Heart right ventricle (tissue), 16 donors: ENCODE measurements at regions not wholly inside any gene's neighbourhood (a gene's known extent, or its start where the extent isn't known, plus 50 kb on each side); places are given as distances from the start of the nearest gene placed in this dataset.

Source experiments
- ATAC-seq, 8 donors: fragments of 200-7000 bp; cut with Tn5 transposase; one replicate each; pipeline ENCODE4 v1.9.1; 2020; ENCODE audit warnings: mild to moderate bottlenecking in 8 of 8, moderate library complexity in 8 of 8, moderate number of reproducible peaks in 1 of 8
- DNase-seq, 2 donors: peaks; one replicate each; pipeline ENCODE4 v3.0.0-alpha.2; 2020
- H3K27ac ChIP-seq, 10 donors: fragments of 200-600 bp; sonication (generic) in 2 of 10; one replicate each; pipeline versions ENCODE4 v1.5.0 to v1.8.0; 2020 to 2022; ENCODE audit warnings: mild to moderate bottlenecking in 3 of 10
- H3K27me3 ChIP-seq, 7 donors: fragments of 200-600 bp; one replicate each; pipeline ENCODE4 v1.8.0; 2021 to 2022; ENCODE audit warnings: mild to moderate bottlenecking in 2 of 7
- H3K36me3 ChIP-seq, 9 donors: fragments of 200-600 bp; sonication (generic) in 1 of 9; one replicate each; pipeline versions ENCODE4 v1.5.0 to v1.8.0; 2020 to 2022; ENCODE audit warnings: mild to moderate bottlenecking in 2 of 9
- H3K4me1 ChIP-seq, 9 donors: fragments of 200-600 bp; sonication (generic) in 1 of 9; one replicate each; pipeline versions ENCODE4 v1.5.0 to v1.8.0; 2020 to 2022; ENCODE audit warnings: mild to moderate bottlenecking in 4 of 9
- H3K4me3 ChIP-seq, 10 donors: fragments of 200-600 bp; sonication (generic) in 2 of 10; one replicate each; pipeline versions ENCODE4 v1.5.0 to v1.8.0; 2020 to 2022; ENCODE audit warnings: mild to moderate bottlenecking in 7 of 10, moderate library complexity in 2 of 10
- H3K9me3 ChIP-seq, 11 donors: fragments of 200-600 bp in 10 of 11; sonication (generic) in 2 of 11; one replicate each; pipeline versions ENCODE4 v1.5.0 to v1.8.0; 2013 to 2022; ENCODE audit warnings: mild to moderate bottlenecking in 2 of 11, control low read depth in 1 of 11, moderate library complexity in 1 of 11
- CTCF ChIP-seq, 9 donors: fragments of 200-600 bp; sonication (generic) in 2 of 9; IDR thresholded peaks; one replicate each; pipeline versions ENCODE4 v1.5.0 to v1.8.0; 2021 to 2022; ENCODE audit warnings: antibody characterized with exemption in 9 of 9, mild to moderate bottlenecking in 5 of 9, moderate library complexity in 1 of 9
- WGBS, 2 donors: extraction: QIAGEN DNeasy Blood & Tissue Kit; methylation state at CpG; one replicate each; pipeline ENCODE4 v1.1.7; 2013; ENCODE audit warnings: inconsistent platforms in 1 of 2; 5-methylcytosine and 5-hydroxymethylcytosine counted together
- intact Hi-C, 10 donors: fragments of 100-400 bp; cut with DNase I; formaldehyde crosslinking; loops; one replicate each; pipeline versions ENCODE4 v1.11.1 to v1.14.2; 2022
- donor health status: Arrhythmogenic right ventricular cardiomyopathy.
- donor health status: ischemic (EF 13 %, LVEDD 7.1; RV severe dilation, severe dysfunction).
- donor health status: healthy with polysubstance abuse.
- donor health status: DM: no; HTN: yes; CAD: no.
- donor health status: DM: no; HTN: no; CAD: no.
- donor health status: ischemic (EF 25% LVEDD 6.9; RV normal size, moderate dysfunction).
- donor health status: ischemic (EF 25% LVEDD 5.7; RV mildly dilated, moderate dysfunction).
- donor health status: healthy.
- donor health status: DM: yes; HTN: yes; CAD: no.
- donor health status: Ischemic cardiomyopathy.
- donor health status: ischemic (EF 35%, LVEDD 5.7; RV mildly dilated, moderate dysfunction).
- donor health status: nonischemic (EF 11% LVEDD 7.7; RV severe dilation, severe dysfunction).
- donor health status: DM: yes; HTN: yes; CAD: no.
- donor health status: PGD.
- donor health status: ischemic (EF 29% LVEDD 5.4; RV normal size, mild dysfunction).
- donor health status: nonischemic (EF 23%, LVEDD 6.1; RV moderate dilation, normal function).

- Histone ChIP-seq H3K4me1 (no peaks in the 10 kb centered on the region), H3K4me3 (no peak overlapping the region), H3K27me3 (peaks cover 0 to 17% (median 10%) of the 10 kb centered on the region in 7 donors), H3K27ac (no peak overlapping the region), H3K9me3 (no peaks in the 10 kb centered on the region), H3K36me3 (no peaks in the 10 kb centered on the region)
- DNase-seq (no peak), ATAC-seq (no peak)
- TF ChIP-seq CTCF (IDR thresholded peaks at IDR 0.05) = no peak
- 77% methylated on average over 31 of the region's 31 CpGs for WGBS, 2 donors
- intact Hi-C loops = loop anchor here in 1 of 10 donors (10.0 kb wide), 1 partner anchor 77 kb away; no protein-coding TSS in a partner anchor
Measured at GRCh38 chr22:49241174-49241851, 586.4 kb downstream of the BRD1 start.

GRCh38 chr22:49240472-49240871 lies 587.2 kb downstream of the BRD1 start:
- no peaks in the 10 kb centered on the region for H3K4me1 ChIP-seq
- H3K4me3 ChIP-seq = no peak overlapping the region
- H3K27me3 ChIP-seq = peaks cover 0 to 17% (median 11%) of the 10 kb centered on the region in 7 donors
- no peak for DNase-seq
- no peaks in the 10 kb centered on the region for H3K9me3 ChIP-seq
- TF ChIP-seq CTCF (IDR thresholded peaks at IDR 0.05) = no peak
- H3K36me3 ChIP-seq = no peaks in the 10 kb centered on the region
- intact Hi-C loops = loop anchor here in 1 of 10 donors (10.0 kb wide), 1 partner anchor 76 kb away; no protein-coding TSS in a partner anchor
- no peak overlapping the region for H3K27ac ChIP-seq
- ATAC-seq = no peak
- WGBS, 2 donors = 78 to 85% methylated on average over 12 of the region's 12 CpGs

GRCh38 chr22:49240016-49240380 lies 587.7 kb downstream of the BRD1 start:
- Histone ChIP-seq H3K9me3 (no peaks in the 10 kb centered on the region), H3K27me3 (peaks cover 0 to 17% (median 13%) of the 10 kb centered on the region in 7 donors), H3K36me3 (no peaks in the 10 kb centered on the region), H3K4me3 (no peak overlapping the region), H3K4me1 (no peaks in the 10 kb centered on the region), H3K27ac (no peak overlapping the region)
- DNase-seq (no peak), ATAC-seq (no peak)
- WGBS, 2 donors = 54 to 61% methylated on average over 9 of the region's 9 CpGs
- no peak for TF ChIP-seq CTCF (IDR thresholded peaks at IDR 0.05)
- intact Hi-C loops = loop anchor here in 1 of 10 donors (10.0 kb wide), 1 partner anchor 75 kb away; no protein-coding TSS in a partner anchor

GRCh38 chr22:49239264-49240015 lies 588.2 kb downstream of the BRD1 start:
- DNase-seq (no peak), ATAC-seq (no peak)
- Histone ChIP-seq H3K36me3 (no peaks in the 10 kb centered on the region), H3K4me3 (no peak overlapping the region), H3K4me1 (no peaks in the 10 kb centered on the region), H3K27ac (no peak overlapping the region), H3K9me3 (no peaks in the 10 kb centered on the region), H3K27me3 (peaks cover 0 to 17% (median 13%) of the 10 kb centered on the region in 7 donors)
- 69 to 72% methylated on average over 18 of the region's 18 CpGs for WGBS, 2 donors
- no peak for TF ChIP-seq CTCF (IDR thresholded peaks at IDR 0.05)
- intact Hi-C loops = loop anchor here in 1 of 10 donors (10.0 kb wide), 1 partner anchor 75 kb away; no protein-coding TSS in a partner anchor
